A549 (cell line): ENCODE measurements at regions not wholly inside any gene's neighbourhood (a gene's known extent, or its start where the extent isn't known, plus 50 kb on each side); places are given as distances from the start of the nearest gene placed in this dataset.

Experiments
- ATAC-seq, 2 experiments: fragments of 200-7000 bp in 1 of 2; fragments of >200 bp in 1 of 2; cut with Nextera tagmentation in 1 of 2; cut with Tn5 transposase in 1 of 2; 3 replicates each; pipeline versions ENCODE4 v1.8.0 to v1.9.1; 2018 to 2020; ENCODE audit warnings: mild to moderate bottlenecking in 1 of 2, moderate library complexity in 1 of 2
- CTCF ChIA-PET: fragments of 300-600 bp; sonication (Branson Sonifier 250); formaldehyde crosslinking; extraction: SDS; loops from one replicate; lab custom pipeline; 2021; ENCODE audit warnings: antibody characterized with exemption, inconsistent platforms; lab: Yijun Ruan, JAX
- POLR2A ChIA-PET: fragments of 350-600 bp; formaldehyde crosslinking; extraction: SDS; loops from one replicate; lab custom pipeline; 2021; ENCODE audit warnings: antibody characterized with exemption, inconsistent platforms; lab: Yijun Ruan, JAX
- DNase-seq, 2 experiments: peaks; one replicate each; pipeline versions ENCODE4 v3.0.0 to v3.0.0-alpha.2; 2011 to 2016; ENCODE audit warnings: low read depth in 1 of 2, low spot score in 1 of 2
- FAIRE-seq: peaks from 2 replicates; lab custom pipeline; 2011; peaks lifted over from hg19 to GRCh38; lab: Jason Lieb, UNC
- H3K27ac ChIP-seq, 2 experiments: fragments of >200 bp; sonication (Bioruptor Twin); formaldehyde crosslinking; 3 replicates each; pipeline ENCODE4 v1.5.1; 2016 to 2017
- H3K4me1 ChIP-seq: fragments of >200 bp; sonication (Bioruptor Twin); formaldehyde crosslinking; 3 replicates; pipeline ENCODE4 v1.6.1; 2016
- H3K4me2 ChIP-seq: fragments of >200 bp; sonication (Bioruptor Twin); formaldehyde crosslinking; 3 replicates; pipeline ENCODE4 v1.6.1; 2016
- H3K4me3 ChIP-seq: fragments of >200 bp; sonication (Bioruptor Twin); formaldehyde crosslinking; 3 replicates; pipeline ENCODE4 v1.5.1; 2016
- H3K9me3 ChIP-seq: fragments of >200 bp; sonication (Bioruptor Twin); formaldehyde crosslinking; 3 replicates; pipeline ENCODE4 v1.6.1; 2016
- ATOH8 ChIP-seq: fragments of 250-450 bp; sonication (Bioruptor Pico); IDR thresholded peaks from 2 replicates; pipeline ENCODE4 v1.5.0; 2020; ENCODE audit warnings: low read depth, mild to moderate bottlenecking, moderate library complexity
- BHLHE40 ChIP-seq: IDR thresholded peaks from 2 replicates; pipeline ENCODE4 v1.6.1; 2012; ENCODE audit warnings: low read depth, low read length, inconsistent platforms
- CBX2 ChIP-seq: fragments of 200-600 bp; sonication (generic); IDR thresholded peaks from 2 replicates; pipeline ENCODE4 v1.6.1; 2016; ENCODE audit warnings: low read depth, mild to moderate bottlenecking, borderline replicate concordance
- CHD4 ChIP-seq: fragments of 200-600 bp; sonication (generic); IDR thresholded peaks from 2 replicates; pipeline ENCODE4 v1.6.1; 2016; ENCODE audit warnings: antibody characterized with exemption, mild to moderate bottlenecking, borderline replicate concordance
- EHF ChIP-seq: fragments of 250-450 bp; sonication (Bioruptor Pico); IDR thresholded peaks from 2 replicates; pipeline ENCODE4 v1.5.0; 2020; ENCODE audit warnings: mild to moderate bottlenecking
- EHMT2 ChIP-seq: fragments of 200-600 bp; sonication (generic); IDR thresholded peaks from 2 replicates; pipeline ENCODE4 v1.6.1; 2016; ENCODE audit warnings: antibody characterized with exemption, low read depth, mild to moderate bottlenecking, moderate library complexity
- EP300 ChIP-seq, 2 experiments: fragments of >200 bp; sonication (Bioruptor Twin); formaldehyde crosslinking; IDR thresholded peaks; 2 replicates in 1 of 2; 3 replicates in 1 of 2; pipeline ENCODE4 v1.6.1; 2016 to 2017
- ESRRA ChIP-seq: fragments of 150-350 bp; IDR thresholded peaks from 2 replicates; pipeline ENCODE4 v1.6.1; 2014; ENCODE audit warnings: mild to moderate bottlenecking, low read length, borderline replicate concordance
- GATA3 ChIP-seq: IDR thresholded peaks from 2 replicates; pipeline ENCODE4 v1.6.1; 2012; ENCODE audit warnings: borderline replicate concordance
- HDAC2 ChIP-seq: fragments of 200-600 bp; sonication (generic); IDR thresholded peaks from 2 replicates; pipeline ENCODE4 v1.6.1; 2016
- HOXA7 ChIP-seq: fragments of 250-450 bp; sonication (Bioruptor Pico); IDR thresholded peaks from 2 replicates; pipeline ENCODE4 v1.5.0; 2020; ENCODE audit warnings: mild to moderate bottlenecking, moderate library complexity
- HOXB13 ChIP-seq: fragments of 250-450 bp; sonication (Bioruptor Pico); IDR thresholded peaks from 2 replicates; pipeline ENCODE4 v1.5.0; 2020; ENCODE audit warnings: low read depth, mild to moderate bottlenecking, moderate library complexity
- JUN ChIP-seq, 2 experiments: fragments of >200 bp; sonication (Bioruptor Twin); formaldehyde crosslinking; IDR thresholded peaks; 2 replicates in 1 of 2; 3 replicates in 1 of 2; pipeline ENCODE4 v1.6.1; 2016 to 2017
- KDM5A ChIP-seq: fragments of 200-600 bp; sonication (generic); IDR thresholded peaks from 2 replicates; pipeline ENCODE4 v1.6.1; 2016; ENCODE audit warnings: antibody characterized with exemption, mild to moderate bottlenecking
- NPAS2 ChIP-seq: fragments of 250-450 bp; sonication (Bioruptor Pico); IDR thresholded peaks from 2 replicates; pipeline ENCODE4 v1.8.0; 2022; ENCODE audit warnings: mild to moderate bottlenecking, moderate library complexity, borderline replicate concordance
- NR3C1 ChIP-seq: fragments of >200 bp; sonication (Bioruptor Twin); formaldehyde crosslinking; IDR thresholded peaks from 3 replicates; pipeline ENCODE4 v1.6.1; 2017
- PHF8 ChIP-seq: fragments of 200-600 bp; sonication (generic); IDR thresholded peaks from 2 replicates; pipeline ENCODE4 v1.6.1; 2016; ENCODE audit warnings: low read depth, mild to moderate bottlenecking, antibody characterized with exemption, moderate library complexity, borderline replicate concordance
- POLR2A ChIP-seq: IDR thresholded peaks from 2 replicates; pipeline ENCODE4 v1.6.1; 2012; ENCODE audit warnings: mild to moderate bottlenecking, low read length
- REST ChIP-seq: fragments of 200-600 bp; sonication (generic); IDR thresholded peaks from 2 replicates; pipeline ENCODE4 v1.6.1; 2016; ENCODE audit warnings: antibody characterized with exemption, mild to moderate bottlenecking, moderate library complexity
- RFX5 ChIP-seq: fragments of 450-650 bp; IDR thresholded peaks from 2 replicates; pipeline ENCODE4 v1.7.1; 2014; ENCODE audit warnings: antibody characterized with exemption, mild to moderate bottlenecking, moderate library complexity
- RNF2 ChIP-seq: fragments of 200-600 bp; sonication (generic); IDR thresholded peaks from 2 replicates; pipeline ENCODE4 v1.6.1; 2016; ENCODE audit warnings: low read depth, mild to moderate bottlenecking, antibody characterized with exemption, moderate library complexity, borderline replicate concordance
- TFCP2L1 ChIP-seq: fragments of 250-450 bp; sonication (Bioruptor Pico); IDR thresholded peaks from 2 replicates; pipeline ENCODE4 v1.5.0; 2021; ENCODE audit warnings: mild to moderate bottlenecking
- ZFP36 ChIP-seq: fragments of 450-650 bp; IDR thresholded peaks from 2 replicates; pipeline ENCODE4 v1.6.1; 2014; ENCODE audit warnings: borderline replicate concordance; ENCODE audit not compliant: partially characterized antibody
- WGBS: methylation state at CpG from one replicate; pipeline ENCODE4 v1.1.6; 2017; ENCODE audit errors: missing lambda C conversion rate; 5-methylcytosine and 5-hydroxymethylcytosine counted together
- TF ChIP-seq, protein P1 (sequence below): IDR thresholded peaks from 2 replicates; pipeline ENCODE4 v1.6.1; 2012; ENCODE audit warnings: low read depth, borderline replicate concordance
- TF ChIP-seq, protein P2 (sequence below): IDR thresholded peaks from 2 replicates; pipeline ENCODE4 v1.6.1; 2012
- TF ChIP-seq, protein P3 (sequence below): fragments of 450-650 bp; IDR thresholded peaks from 2 replicates; pipeline ENCODE4 v1.6.1; 2014; ENCODE audit warnings: antibody characterized with exemption
- TF ChIP-seq, protein P4 (sequence below): fragments of >200 bp; sonication (Bioruptor Twin); formaldehyde crosslinking; IDR thresholded peaks from 2 replicates; pipeline ENCODE4 v1.6.1; 2016

- H3K4me1 ChIP-seq: no peaks in the 10 kb centered on the region
- ChIA-PET CTCF (no interaction called here), POLR2A (no interaction called here)
- WGBS: 2% methylated on average over 3 of the region's 3 CpGs
- ATAC-seq (no peak), DNase-seq (no peak), FAIRE-seq (no peak)
- H3K9me3 ChIP-seq: no peaks in the 10 kb centered on the region
- no peak overlapping the region for H3K4me2 ChIP-seq
- no peak overlapping the region for H3K4me3 ChIP-seq
- TF ChIP-seq RNF2 (no peak), HOXA7 (CRISPR knock-in tag) (no peak), JUN (IDR thresholded peaks at IDR 0.05) (no peak), ZFP36 (no peak), TFCP2L1 (CRISPR knock-in tag) (no peak), EP300 (IDR thresholded peaks at IDR 0.05) (no peak), EHF (CRISPR knock-in tag) (no peak), RFX5 (no peak)
- H3K27ac ChIP-seq: no peak overlapping the region
Observed at GRCh38 chr18:40559556-40559955, 1395.5 kb upstream of the PIK3C3 start.

DNA sequence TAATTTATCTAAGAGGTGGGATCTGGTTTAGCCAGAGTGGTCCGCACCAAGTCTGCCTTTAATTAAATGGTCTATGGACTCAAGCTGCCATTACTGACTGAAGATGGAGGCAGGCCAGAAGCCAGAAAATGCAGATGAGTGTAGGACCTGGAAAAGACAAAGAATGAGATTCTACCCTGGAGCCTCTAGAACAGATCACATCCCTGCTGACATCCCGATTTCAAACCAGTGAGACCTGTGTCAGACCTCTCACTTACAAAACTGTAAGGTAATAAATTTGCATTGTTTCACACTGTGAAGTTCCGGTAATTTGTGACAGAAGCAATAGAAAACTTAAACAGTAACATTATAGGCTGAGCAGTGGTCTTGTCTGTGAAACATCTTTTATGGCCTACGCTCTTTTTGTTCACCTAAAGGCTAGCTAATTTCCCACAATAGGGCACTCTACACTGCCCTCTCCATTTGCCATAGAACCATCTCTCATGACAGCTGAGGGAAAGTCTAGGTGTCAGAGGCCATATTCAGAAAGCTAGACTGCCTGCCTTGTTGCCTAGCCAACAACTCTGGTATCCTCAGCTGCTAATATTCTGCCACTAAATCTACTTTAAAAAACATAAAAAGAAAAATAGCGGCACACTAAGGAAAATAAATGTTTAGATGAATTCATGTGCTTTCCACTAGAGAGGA lies 1396.2 kb upstream of the PIK3C3 start:
- no peak overlapping the region for H3K27ac ChIP-seq
- no peaks in the 10 kb centered on the region for H3K4me1 ChIP-seq
- no peaks in the 10 kb centered on the region for H3K9me3 ChIP-seq
- ChIA-PET CTCF (no interaction called here), POLR2A (no interaction called here)
- no peak overlapping the region for H3K4me2 ChIP-seq
- 22% methylated on average over 5 of the region's 5 CpGs for WGBS
- ATAC-seq (no peak), FAIRE-seq (no peak), DNase-seq (no peak)
- no peak overlapping the region for H3K4me3 ChIP-seq
- TF ChIP-seq ESRRA (no peak), TFCP2L1 (CRISPR knock-in tag) (no peak)

- no peak for ATAC-seq
- no peak for DNase-seq
- TF ChIP-seq NR3C1 (no peak), CBX2 (no peak), ESRRA (no peak), BHLHE40 (no peak), RFX5 (no peak), GATA3 (no peak), HDAC2 (no peak), HOXB13 (CRISPR knock-in tag) (no peak), CHD4 (no peak), ATOH8 (no peak)
- Histone ChIP-seq H3K4me2 (no peak overlapping the region), H3K9me3 (no peaks in the 10 kb centered on the region), H3K4me3 (no peak overlapping the region), H3K4me1 (no peaks in the 10 kb centered on the region), H3K27ac (no peak overlapping the region)
- ChIA-PET POLR2A (no interaction called here), CTCF (no interaction called here)
- no peak for FAIRE-seq
- WGBS: 38% methylated on average over 4 of the region's 4 CpGs
Observed at GRCh38 chr18:40555914-40556313, 1399.1 kb upstream of the PIK3C3 start.

DNA sequence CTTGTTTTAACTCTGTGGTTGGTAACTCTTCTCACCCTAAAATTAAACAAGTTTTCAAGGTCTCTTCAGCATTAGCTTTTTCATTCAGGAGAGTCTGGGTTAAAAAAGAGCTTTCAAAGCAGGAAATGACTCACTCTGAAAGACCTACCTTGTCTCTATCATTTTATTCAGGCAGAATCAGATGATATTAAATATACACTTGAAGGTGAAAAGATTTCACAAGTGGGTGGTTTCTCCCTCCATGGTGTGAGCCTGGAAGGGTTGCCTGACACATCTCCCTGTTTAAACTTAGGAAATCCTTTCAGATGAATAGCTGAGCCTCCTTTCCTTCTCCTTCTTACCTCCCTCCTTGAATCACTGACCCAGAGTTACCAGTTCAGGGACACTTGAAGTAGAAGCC lies 1402.0 kb upstream of the PIK3C3 start:
- no peaks in the 10 kb centered on the region for H3K4me1 ChIP-seq
- no peaks in the 10 kb centered on the region for H3K9me3 ChIP-seq
- POLR2A ChIA-PET: no interaction called here
- DNase-seq (no peak), FAIRE-seq (no peak), ATAC-seq (no peak)
- CTCF ChIA-PET: no interaction called here
- no peak overlapping the region for H3K4me3 ChIP-seq
- no peak overlapping the region for H3K27ac ChIP-seq
- no peak overlapping the region for H3K4me2 ChIP-seq
- TF ChIP-seq NPAS2: no peak
- no peak for TF ChIP-seq EHMT2
- TF ChIP-seq POLR2A: no peak
- TF ChIP-seq PHF8: no peak
- TF ChIP-seq, protein P1, sequence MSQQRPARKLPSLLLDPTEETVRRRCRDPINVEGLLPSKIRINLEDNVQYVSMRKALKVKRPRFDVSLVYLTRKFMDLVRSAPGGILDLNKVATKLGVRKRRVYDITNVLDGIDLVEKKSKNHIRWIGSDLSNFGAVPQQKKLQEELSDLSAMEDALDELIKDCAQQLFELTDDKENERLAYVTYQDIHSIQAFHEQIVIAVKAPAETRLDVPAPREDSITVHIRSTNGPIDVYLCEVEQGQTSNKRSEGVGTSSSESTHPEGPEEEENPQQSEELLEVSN: no peak
- TF ChIP-seq REST: no peak
- TF ChIP-seq, protein P2, sequence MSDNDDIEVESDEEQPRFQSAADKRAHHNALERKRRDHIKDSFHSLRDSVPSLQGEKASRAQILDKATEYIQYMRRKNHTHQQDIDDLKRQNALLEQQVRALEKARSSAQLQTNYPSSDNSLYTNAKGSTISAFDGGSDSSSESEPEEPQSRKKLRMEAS: no peak
- no peak for TF ChIP-seq KDM5A
- TF ChIP-seq NR3C1: no peak
- TF ChIP-seq, protein P3, sequence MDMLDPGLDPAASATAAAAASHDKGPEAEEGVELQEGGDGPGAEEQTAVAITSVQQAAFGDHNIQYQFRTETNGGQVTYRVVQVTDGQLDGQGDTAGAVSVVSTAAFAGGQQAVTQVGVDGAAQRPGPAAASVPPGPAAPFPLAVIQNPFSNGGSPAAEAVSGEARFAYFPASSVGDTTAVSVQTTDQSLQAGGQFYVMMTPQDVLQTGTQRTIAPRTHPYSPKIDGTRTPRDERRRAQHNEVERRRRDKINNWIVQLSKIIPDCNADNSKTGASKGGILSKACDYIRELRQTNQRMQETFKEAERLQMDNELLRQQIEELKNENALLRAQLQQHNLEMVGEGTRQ: no peak
- TF ChIP-seq, protein P4, sequence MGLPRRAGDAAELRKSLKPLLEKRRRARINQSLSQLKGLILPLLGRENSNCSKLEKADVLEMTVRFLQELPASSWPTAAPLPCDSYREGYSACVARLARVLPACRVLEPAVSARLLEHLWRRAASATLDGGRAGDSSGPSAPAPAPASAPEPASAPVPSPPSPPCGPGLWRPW: no peak
